GM23338 (cell line): ENCODE measurements at regions not wholly inside any gene's neighbourhood (a gene's known extent, or its start where the extent isn't known, plus 50 kb on each side); places are given as distances from the start of the nearest gene placed in this dataset.

Source experiments
- CREB1 ChIP-seq: fragments of 250-450 bp; sonication (Bioruptor Pico); IDR thresholded peaks from 2 replicates; pipeline ENCODE4 v1.5.0; 2020; ENCODE audit warnings: low read depth, mild to moderate bottlenecking, moderate library complexity
- CTCF ChIP-seq, 2 experiments: fragments of 200-600 bp in 1 of 2; sonication (generic) in 1 of 2; conservative IDR thresholded peaks; 2 replicates each; pipeline versions ENCODE4 v1.5.1 to v1.6.1; 2016 to 2017; ENCODE audit warnings: antibody characterized with exemption in 2 of 2, low read depth in 2 of 2, mild to moderate bottlenecking in 2 of 2, moderate library complexity in 1 of 2
- ETS1 ChIP-seq: IDR thresholded peaks from 2 replicates; pipeline ENCODE4 v1.6.1; 2016; ENCODE audit warnings: antibody characterized with exemption
- EZH2 ChIP-seq: fragments of 200-600 bp; sonication (generic); IDR thresholded peaks from one replicate; pipeline ENCODE4 v1.8.0; 2017; ENCODE audit warnings: antibody characterized with exemption, mild to moderate bottlenecking, low read depth; ENCODE audit not compliant: unreplicated experiment
- EZH2phosphoT487 ChIP-seq: fragments of 200-600 bp; sonication (generic); IDR thresholded peaks from one replicate; pipeline ENCODE4 v1.8.1; 2018; ENCODE audit warnings: antibody characterized with exemption; ENCODE audit not compliant: unreplicated experiment
- NANOG ChIP-seq: IDR thresholded peaks from 2 replicates; pipeline ENCODE4 v1.6.1; 2016; ENCODE audit warnings: antibody characterized with exemption, borderline replicate concordance
- POLR2AphosphoS5 ChIP-seq: IDR thresholded peaks from 2 replicates; pipeline ENCODE4 v1.6.1; 2016; ENCODE audit warnings: antibody characterized with exemption, low read depth
- REST ChIP-seq: IDR thresholded peaks from one replicate; pipeline ENCODE4 v1.6.1; 2018; ENCODE audit warnings: antibody characterized with exemption; ENCODE audit not compliant: unreplicated experiment
- STAT1 ChIP-seq: IDR thresholded peaks from one replicate; pipeline ENCODE4 v1.6.1; 2016; ENCODE audit warnings: antibody characterized with exemption; ENCODE audit not compliant: unreplicated experiment
- ZNF114 ChIP-seq: fragments of 250-450 bp; sonication (Bioruptor Pico); IDR thresholded peaks from 2 replicates; pipeline ENCODE4 v1.5.0; 2020; ENCODE audit warnings: mild to moderate bottlenecking, moderate library complexity
- ZNF331 ChIP-seq: fragments of 250-450 bp; sonication (Bioruptor Pico); IDR thresholded peaks from 2 replicates; pipeline ENCODE4 v1.5.0; 2020; ENCODE audit warnings: low read depth, mild to moderate bottlenecking, moderate library complexity
- ZNF462 ChIP-seq: fragments of 250-450 bp; sonication (Bioruptor Pico); IDR thresholded peaks from 2 replicates; pipeline ENCODE4 v1.5.0; 2020; ENCODE audit warnings: mild to moderate bottlenecking, moderate library complexity

GRCh38 chr6:23587582-23587981 is 538.4 kb upstream of the NRSN1 start:
- TF ChIP-seq EZH2phosphoT487 (no peak), CTCF (conservative IDR thresholded peaks at IDR 0.05; ENCODE audit: low read depth in 2 of 2) (no peak), EZH2 (no peak), REST (no peak), ZNF114 (no peak), POLR2AphosphoS5 (no peak), NANOG (no peak), STAT1 (no peak), ZNF331 (CRISPR knock-in tag) (no peak), CREB1 (CRISPR knock-in tag) (no peak), ETS1 (no peak), ZNF462 (CRISPR knock-in tag) (no peak)
